Endothelial cell (in vitro differentiated cells): ENCODE measurements at regions not wholly inside any gene's neighbourhood (a gene's known extent, or its start where the extent isn't known, plus 50 kb on each side); places are given as distances from the start of the nearest gene placed in this dataset.

ENCODE experiments used
- DNase-seq: peaks from one replicate; pipeline ENCODE4 v3.0.0; 2021; ENCODE audit warnings: low spot score
- H3K27ac Mint-ChIP-seq: one replicate; pipeline ENCODE4 v1.8.0; 2021; ENCODE audit warnings: mixed read lengths, inconsistent platforms; ENCODE audit not compliant: unreplicated experiment
- H3K27me3 Mint-ChIP-seq: one replicate; pipeline ENCODE4 v1.8.0; 2021; ENCODE audit warnings: mild to moderate bottlenecking, moderate library complexity, mixed read lengths, inconsistent platforms; ENCODE audit not compliant: unreplicated experiment
- H3K36me3 Mint-ChIP-seq: one replicate; pipeline ENCODE4 v1.8.0; 2021; ENCODE audit warnings: mild to moderate bottlenecking, low read depth, mixed read lengths, inconsistent platforms; ENCODE audit not compliant: unreplicated experiment
- H3K4me1 Mint-ChIP-seq: one replicate; pipeline ENCODE4 v1.8.0; 2021; ENCODE audit warnings: mild to moderate bottlenecking, mixed read lengths, inconsistent platforms; ENCODE audit not compliant: unreplicated experiment
- H3K4me3 Mint-ChIP-seq: one replicate; pipeline ENCODE4 v1.8.0; 2021; ENCODE audit warnings: mild to moderate bottlenecking, mixed read lengths, inconsistent platforms; ENCODE audit not compliant: unreplicated experiment
- H3K9me3 Mint-ChIP-seq: one replicate; pipeline ENCODE4 v1.8.0; 2021; ENCODE audit warnings: mixed read lengths, inconsistent platforms; ENCODE audit not compliant: unreplicated experiment
- CTCF ChIP-seq: fragments of 200-600 bp; sonication (generic); IDR thresholded peaks from one replicate; pipeline ENCODE4 v1.5.0; 2021; ENCODE audit warnings: antibody characterized with exemption; ENCODE audit not compliant: unreplicated experiment

GRCh38 chr17:79411419-79411818 lies 199.4 kb downstream of the RBFOX3 start:
- no peak overlapping the region for H3K27ac Mint-ChIP-seq
- H3K4me3 Mint-ChIP-seq, result no peak overlapping the region
- peaks cover 15% of the 10 kb centered on the region for H3K4me1 Mint-ChIP-seq
- peaks cover 6% of the 10 kb centered on the region for H3K27me3 Mint-ChIP-seq
- H3K36me3 Mint-ChIP-seq, result no peaks in the 10 kb centered on the region
- no peak for DNase-seq
- H3K9me3 Mint-ChIP-seq, result no peaks in the 10 kb centered on the region
- TF ChIP-seq CTCF, result no peak

- no peak for DNase-seq
- Mint-ChIP-seq H3K4me3 (no peak overlapping the region), H3K27ac (no peak overlapping the region), H3K9me3 (no peaks in the 10 kb centered on the region), H3K27me3 (peaks cover 6% of the 10 kb centered on the region), H3K36me3 (no peaks in the 10 kb centered on the region), H3K4me1 (peaks cover 23% of the 10 kb centered on the region)
- no peak for TF ChIP-seq CTCF
Measured at GRCh38 chr17:79410681-79411080, 200.2 kb downstream of the RBFOX3 start.

GRCh38 chr17:79408251-79408650 lies 202.6 kb downstream of the RBFOX3 start:
- H3K27ac Mint-ChIP-seq, result no peak overlapping the region
- H3K4me3 Mint-ChIP-seq, result no peak overlapping the region
- H3K27me3 Mint-ChIP-seq, result peaks cover 6% of the 10 kb centered on the region
- H3K4me1 Mint-ChIP-seq, result peaks cover 23% of the 10 kb centered on the region
- no peak for TF ChIP-seq CTCF
- H3K9me3 Mint-ChIP-seq, result no peaks in the 10 kb centered on the region
- no peaks in the 10 kb centered on the region for H3K36me3 Mint-ChIP-seq
- DNase-seq, result no peak

GRCh38 chr17:79407385-79407784 lies 203.5 kb downstream of the RBFOX3 start:
- Mint-ChIP-seq H3K9me3 (no peaks in the 10 kb centered on the region), H3K27me3 (peaks cover 6% of the 10 kb centered on the region), H3K4me1 (peaks cover 23% of the 10 kb centered on the region), H3K36me3 (no peaks in the 10 kb centered on the region), H3K27ac (no peak overlapping the region), H3K4me3 (no peak overlapping the region)
- DNase-seq, result no peak
- no peak for TF ChIP-seq CTCF

- no peak overlapping the region for H3K4me3 Mint-ChIP-seq
- no peak for DNase-seq
- H3K9me3 Mint-ChIP-seq, result no peaks in the 10 kb centered on the region
- H3K36me3 Mint-ChIP-seq, result no peaks in the 10 kb centered on the region
- no peak for TF ChIP-seq CTCF
- H3K27ac Mint-ChIP-seq, result no peak overlapping the region
- H3K4me1 Mint-ChIP-seq, result peaks cover 25% of the 10 kb centered on the region
- peaks cover 7% of the 10 kb centered on the region for H3K27me3 Mint-ChIP-seq
Measured at GRCh38 chr17:79406316-79406715, 204.5 kb downstream of the RBFOX3 start.
